GM23248 (cell line): ENCODE measurements at regions not wholly inside any gene's neighbourhood (a gene's known extent, or its start where the extent isn't known, plus 50 kb on each side); places are given as distances from the start of the nearest gene placed in this dataset.

ENCODE experiments used
- EZH2 ChIP-seq: fragments of 200-600 bp; sonication (generic); IDR thresholded peaks from 2 replicates; pipeline ENCODE4 v1.6.1; 2018; ENCODE audit warnings: antibody characterized with exemption, mild to moderate bottlenecking; ENCODE audit not compliant: insufficient read depth, poor library complexity, severe bottlenecking
- EZH2phosphoT487 ChIP-seq: fragments of 200-600 bp; sonication (generic); IDR thresholded peaks from 2 replicates; pipeline ENCODE4 v1.6.1; 2018; ENCODE audit warnings: antibody characterized with exemption, moderate library complexity, mild to moderate bottlenecking, low read depth; ENCODE audit not compliant: insufficient read depth

DNA sequence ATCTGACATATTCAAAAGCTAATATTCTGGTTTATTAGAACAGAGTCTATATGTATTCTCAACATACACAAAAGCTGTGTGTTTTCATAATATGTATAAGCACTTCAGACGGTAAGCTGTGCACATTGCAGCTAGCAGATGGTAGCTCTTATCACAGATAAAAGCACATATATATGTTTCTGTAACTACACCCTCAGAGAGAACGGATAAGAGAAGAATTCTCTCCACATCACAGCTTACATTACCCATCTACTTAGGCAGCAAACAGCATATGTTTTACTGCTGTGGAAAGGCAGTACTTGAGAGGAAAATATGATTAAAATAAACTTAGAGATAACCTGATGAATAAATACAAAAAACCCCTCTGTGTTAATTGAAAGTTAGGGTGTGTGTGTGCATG is 450.9 kb upstream of the ZNF608 start:
- TF ChIP-seq EZH2 = no peak
- TF ChIP-seq EZH2phosphoT487 = no peak
